SU-DHL-6 (cell line): ENCODE measurements at regions not wholly inside any gene's neighbourhood (a gene's known extent, or its start where the extent isn't known, plus 50 kb on each side); places are given as distances from the start of the nearest gene placed in this dataset.

ENCODE experiments used
- H2AFZ ChIP-seq: fragments of 200-600 bp; sonication (generic); 2 replicates; pipeline ENCODE4 v1.6.1; 2014; ENCODE audit warnings: low read depth, mild to moderate bottlenecking, moderate library complexity, mixed read lengths, antibody characterized with exemption, low read length; ENCODE audit not compliant: severe bottlenecking
- H3F3A ChIP-seq: fragments of 200-600 bp; shearing (Covaris generic); 2 replicates; pipeline ENCODE4 v1.6.0; 2016; ENCODE audit warnings: antibody characterized with exemption, mild to moderate bottlenecking; ENCODE audit not compliant: insufficient read depth
- H3K27ac ChIP-seq: fragments of 200-600 bp; sonication (generic); 2 replicates; pipeline ENCODE4 v1.5.1; 2016; ENCODE audit warnings: low read depth, mild to moderate bottlenecking, low read length, moderate library complexity, mixed read lengths
- H3K27me3 ChIP-seq: fragments of 200-600 bp; sonication (generic), shearing (Covaris generic); 2 replicates; pipeline ENCODE4 v1.6.0; 2014; ENCODE audit warnings: mild to moderate bottlenecking, low read length
- H3K36me3 ChIP-seq: fragments of 200-600 bp; sonication (generic); 2 replicates; pipeline ENCODE4 v1.6.1; 2014; ENCODE audit warnings: mild to moderate bottlenecking, low read length, mixed read lengths
- H3K4me2 ChIP-seq: fragments of 300-600, 200-600 bp; shearing (Covaris generic), sonication (generic); 2 replicates; pipeline ENCODE4 v1.6.0; 2014; ENCODE audit warnings: low read length, low read depth, mild to moderate bottlenecking; ENCODE audit not compliant: poor library complexity, severe bottlenecking
- H3K4me3 ChIP-seq: fragments of 200-600 bp; sonication (generic); 2 replicates; pipeline ENCODE4 v1.5.1; 2014; ENCODE audit warnings: antibody characterized with exemption, low read length, mild to moderate bottlenecking, mixed read lengths; ENCODE audit not compliant: insufficient read depth, poor library complexity, severe bottlenecking
- H3K79me2 ChIP-seq: fragments of 200-600 bp; sonication (generic); 2 replicates; pipeline ENCODE4 v1.6.1; 2014; ENCODE audit warnings: mild to moderate bottlenecking, low read length, moderate library complexity; ENCODE audit not compliant: insufficient read depth
- H3K9ac ChIP-seq: fragments of 200-600 bp; sonication (generic); 2 replicates; pipeline ENCODE4 v1.7.0; 2014; ENCODE audit warnings: mild to moderate bottlenecking, low read length
- H3K9me2 ChIP-seq: fragments of 200-600 bp; sonication (generic); replicated peaks from 2 replicates; pipeline ENCODE4 v1.6.1; 2014; ENCODE audit warnings: low read length; ENCODE audit not compliant: insufficient read depth
- H3K9me3 ChIP-seq: fragments of 200-600 bp; sonication (generic); 2 replicates; pipeline ENCODE4 v1.6.1; 2014; ENCODE audit warnings: low read length, mixed read lengths; ENCODE audit not compliant: insufficient read depth
- H4K20me1 ChIP-seq: fragments of 200-600 bp; sonication (generic); 2 replicates; pipeline ENCODE4 v1.6.1; 2014; ENCODE audit warnings: low read depth, mild to moderate bottlenecking, antibody characterized with exemption, low read length, moderate library complexity, mixed read lengths
- CTCF ChIP-seq: fragments of 200-600 bp; sonication (generic); IDR thresholded peaks from one replicate; pipeline ENCODE4 v1.5.1; 2017; ENCODE audit warnings: antibody characterized with exemption, mild to moderate bottlenecking, low read length, moderate library complexity; ENCODE audit not compliant: insufficient read depth, poor library complexity, severe bottlenecking
- EZH2phosphoT487 ChIP-seq: fragments of 200-600 bp; sonication (generic), shearing (Covaris generic); conservative IDR thresholded peaks from 2 replicates; pipeline ENCODE4 v1.6.1; 2018; ENCODE audit warnings: mild to moderate bottlenecking, antibody characterized with exemption, low read length, moderate library complexity, mixed read lengths

GRCh38 chr11:23226331-23227077 is 366.2 kb upstream of the CCDC179 start:
- H3K36me3 ChIP-seq: no peaks in the 10 kb centered on the region

DNA sequence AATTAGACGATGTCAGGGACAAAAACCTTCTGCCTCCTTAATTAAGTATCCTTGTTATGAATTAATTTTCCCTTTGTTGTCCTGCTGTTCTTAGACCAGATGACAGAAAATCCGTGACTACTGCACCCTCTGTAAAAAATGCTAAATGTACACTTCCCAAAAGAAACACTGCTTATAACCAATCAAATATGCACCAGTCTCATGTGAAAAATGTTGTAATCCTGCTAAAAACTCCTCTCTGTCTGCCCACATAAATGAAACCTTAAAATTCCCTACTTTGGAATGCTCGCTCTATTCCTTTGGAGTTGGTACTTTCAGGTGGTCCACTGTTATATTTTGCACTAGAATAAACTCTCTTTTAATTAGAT is 366.8 kb upstream of the CCDC179 start:
- TF ChIP-seq CTCF (no peak), EZH2phosphoT487 (no peak)
- H3K9me3 ChIP-seq: no peaks in the 10 kb centered on the region
- H3K27me3 ChIP-seq: no peaks in the 10 kb centered on the region

More at GRCh38 chr11:23226331-23227077, 366.2 kb upstream of the CCDC179 start:
- Histone ChIP-seq H3K4me3 (no peak overlapping the region), H3K9me3 (no peaks in the 10 kb centered on the region), H3K79me2 (no peaks in the 10 kb centered on the region), H3K27me3 (no peaks in the 10 kb centered on the region), H3K4me2 (no peak overlapping the region), H3K9ac (no peak overlapping the region), H4K20me1 (no peaks in the 10 kb centered on the region), H2AFZ (no peak overlapping the region), H3K9me2 (no peaks in the 10 kb centered on the region; the same call in 1 of the 2 replicates), H3K27ac (no peak overlapping the region), H3F3A (no peaks in the 10 kb centered on the region)
- TF ChIP-seq CTCF (no peak), EZH2phosphoT487 (no peak)

GRCh38 chr11:23232652-23233051 is 372.4 kb upstream of the CCDC179 start:
- no peak overlapping the region for H3K4me3 ChIP-seq
- H3K36me3 ChIP-seq: no peaks in the 10 kb centered on the region
- no peaks in the 10 kb centered on the region for H3K9me3 ChIP-seq
- no peak overlapping the region for H3K27ac ChIP-seq
- H2AFZ ChIP-seq: no peak overlapping the region
- H4K20me1 ChIP-seq: no peaks in the 10 kb centered on the region
- no peaks in the 10 kb centered on the region for H3K79me2 ChIP-seq
- no peak overlapping the region for H3K4me2 ChIP-seq
- H3K9me2 ChIP-seq: no peaks in the 10 kb centered on the region
- no peaks in the 10 kb centered on the region for H3F3A ChIP-seq
- TF ChIP-seq CTCF: no peak
- no peaks in the 10 kb centered on the region for H3K27me3 ChIP-seq
- no peak overlapping the region for H3K9ac ChIP-seq

More for the DNA sequence above, 366.8 kb upstream of the CCDC179 start:
- Histone ChIP-seq H3K9ac (no peak overlapping the region), H3K4me2 (no peak overlapping the region), H3K9me2 (no peaks in the 10 kb centered on the region; the same call in 1 of the 2 replicates), H2AFZ (no peak overlapping the region), H3K36me3 (no peaks in the 10 kb centered on the region), H3F3A (no peaks in the 10 kb centered on the region), H3K79me2 (no peaks in the 10 kb centered on the region), H4K20me1 (no peaks in the 10 kb centered on the region), H3K27ac (no peak overlapping the region), H3K4me3 (no peak overlapping the region)
